Activated gamma-delta T cell treated with Interleukin-2 at 50 U/mL for 16 hours (primary cell): ENCODE measurements at regions not wholly inside any gene's neighbourhood (a gene's known extent, or its start where the extent isn't known, plus 50 kb on each side); places are given as distances from the start of the nearest gene placed in this dataset.

Experiments used
- DNase-seq: peaks from one replicate; pipeline ENCODE4 v3.0.0-alpha.2; 2020

DNA sequence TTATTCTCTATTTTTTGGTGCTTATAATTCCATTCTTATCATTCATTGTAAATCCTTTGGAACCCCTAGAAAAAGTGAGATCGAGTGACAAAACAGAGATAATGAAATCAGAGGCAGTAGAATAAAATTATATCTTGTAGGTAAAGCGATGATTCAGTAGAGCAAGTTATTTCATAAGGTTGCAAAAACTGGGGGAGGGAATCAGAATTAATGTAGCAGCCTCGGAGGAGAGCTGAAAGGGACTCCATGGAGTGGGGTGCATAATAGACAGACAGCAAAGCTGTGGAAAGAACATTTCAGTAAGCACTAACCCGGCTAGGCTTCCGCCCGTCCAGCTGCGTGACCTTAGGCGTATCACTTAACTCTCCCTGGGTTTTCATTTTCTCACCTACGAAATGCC, 289.7 kb downstream of the EN1 start:
- DNase-seq = no peak

DNA sequence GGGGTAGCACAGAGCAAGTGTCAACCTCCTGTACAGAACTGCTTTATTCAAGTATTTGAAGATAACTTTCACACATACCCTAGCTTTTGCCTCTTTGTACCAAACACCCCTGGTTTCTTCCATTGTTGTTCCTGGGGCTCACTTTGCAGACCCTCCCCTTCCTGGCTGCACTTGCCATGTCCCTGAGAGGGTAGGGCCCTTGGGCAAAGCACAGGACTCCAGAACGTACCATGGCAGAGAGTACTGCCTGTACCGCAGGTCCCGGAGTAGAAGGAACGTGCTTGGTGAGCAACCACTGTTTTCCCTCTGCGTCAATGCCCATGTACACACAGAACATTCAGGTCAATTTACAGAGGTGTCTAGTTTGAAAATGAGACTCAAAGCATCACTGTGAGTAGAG, 290.4 kb downstream of the EN1 start:
- no peak for DNase-seq

DNA sequence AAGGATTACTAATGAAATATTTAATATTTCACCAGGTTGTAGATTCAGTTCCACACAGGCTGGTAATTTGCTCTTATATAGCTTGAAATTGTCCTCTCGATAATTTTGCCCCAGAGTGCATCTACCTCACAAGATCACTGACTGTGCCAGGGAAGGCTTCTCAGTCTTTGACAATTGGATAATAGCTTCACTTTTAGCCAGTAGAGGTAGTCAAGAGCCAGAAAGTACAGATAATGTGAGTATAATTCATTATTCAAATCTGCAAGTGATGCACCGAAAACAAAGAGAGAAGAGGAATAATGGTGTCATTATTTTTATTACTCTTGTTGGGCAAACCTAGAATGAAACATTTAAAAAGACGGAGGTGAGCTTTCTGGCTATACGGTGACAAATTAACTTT, 292.8 kb downstream of the EN1 start:
- DNase-seq = no peak

DNA sequence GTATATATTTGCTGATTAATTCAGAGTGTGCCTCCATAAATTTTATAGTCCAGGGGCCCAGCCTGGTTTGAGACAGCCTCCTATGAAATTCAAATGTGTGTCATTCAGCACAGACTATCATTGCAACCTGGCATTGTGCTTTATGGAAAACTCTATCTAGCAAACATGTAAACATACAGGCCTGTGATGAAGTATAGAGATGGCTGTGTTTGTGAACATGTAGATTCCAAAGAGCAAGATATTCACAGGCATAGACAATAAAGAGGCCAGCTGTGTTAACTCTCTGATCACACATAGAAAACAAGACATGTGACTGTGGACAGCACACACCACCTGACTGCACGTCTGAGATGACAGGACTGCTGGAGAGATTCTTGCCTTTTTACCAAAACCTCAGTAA, 297.9 kb downstream of the EN1 start:
- DNase-seq = no peak

DNA sequence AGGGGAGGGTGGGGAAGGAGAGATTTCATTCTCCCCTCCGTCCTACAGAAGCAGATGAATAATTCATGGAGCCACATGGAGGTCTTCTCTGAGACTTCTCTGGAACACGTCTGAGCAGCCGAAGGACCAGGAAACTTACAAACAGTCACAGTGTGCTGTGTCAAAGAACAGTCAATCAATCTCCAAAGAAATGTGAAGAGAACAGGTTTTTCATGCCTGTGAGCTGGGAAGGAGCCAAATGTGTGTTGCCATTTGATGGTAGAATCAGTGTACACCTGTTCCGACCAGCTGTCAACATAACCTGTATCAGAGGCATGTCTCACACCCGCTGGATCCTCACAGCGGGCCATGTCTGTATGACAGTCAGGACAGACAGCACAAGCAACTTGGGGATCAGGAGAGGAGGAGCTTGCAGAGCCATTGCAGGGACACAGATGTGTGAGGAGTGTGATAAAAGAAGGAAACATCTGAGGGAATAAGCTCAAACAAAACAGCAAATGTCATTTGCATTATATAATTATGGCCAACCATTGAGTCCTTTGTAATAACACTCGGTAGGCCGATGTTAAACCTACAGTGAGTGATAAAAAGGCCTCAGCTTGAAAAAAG, 298.5 kb downstream of the EN1 start:
- no peak for DNase-seq

DNA sequence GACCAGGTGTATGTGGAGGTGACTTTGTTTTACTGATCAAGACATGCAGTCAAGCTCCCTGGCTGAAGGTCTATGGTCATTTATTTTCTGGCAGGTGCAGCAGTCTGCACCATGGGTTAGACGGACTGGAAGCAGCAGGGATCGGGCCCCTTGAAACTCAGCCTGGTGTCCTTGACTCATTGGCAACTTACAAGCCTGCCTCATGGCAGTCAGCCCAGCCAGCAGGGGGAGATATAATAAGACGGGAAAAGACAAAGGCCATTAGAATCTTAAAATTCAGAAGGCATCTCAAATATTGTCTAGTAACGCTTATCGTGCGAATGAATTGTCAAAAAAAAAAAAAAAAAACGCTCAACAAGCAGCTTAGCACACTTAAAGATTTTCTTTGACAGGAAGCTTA, 308.2 kb downstream of the EN1 start:
- DNase-seq = no peak

DNA sequence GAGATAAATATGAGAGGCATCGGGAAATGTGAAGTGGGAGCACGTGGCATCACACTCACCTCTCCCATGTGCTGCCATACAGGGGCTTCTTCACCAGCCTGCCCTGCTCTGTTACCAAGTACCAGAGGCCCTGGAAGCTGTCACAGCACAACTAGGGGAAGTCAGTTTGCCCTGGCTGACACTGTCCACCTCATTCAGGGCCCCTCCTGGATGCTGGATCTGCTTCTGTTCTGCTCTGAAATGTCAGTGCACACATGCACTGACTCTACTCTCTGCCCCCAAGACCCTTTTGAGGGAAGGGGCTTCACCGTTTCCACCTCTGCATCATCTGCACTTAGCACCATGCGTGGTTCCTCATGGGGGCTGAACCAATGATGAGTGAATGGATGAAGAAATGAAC, 311.1 kb downstream of the EN1 start:
- no peak for DNase-seq

DNA sequence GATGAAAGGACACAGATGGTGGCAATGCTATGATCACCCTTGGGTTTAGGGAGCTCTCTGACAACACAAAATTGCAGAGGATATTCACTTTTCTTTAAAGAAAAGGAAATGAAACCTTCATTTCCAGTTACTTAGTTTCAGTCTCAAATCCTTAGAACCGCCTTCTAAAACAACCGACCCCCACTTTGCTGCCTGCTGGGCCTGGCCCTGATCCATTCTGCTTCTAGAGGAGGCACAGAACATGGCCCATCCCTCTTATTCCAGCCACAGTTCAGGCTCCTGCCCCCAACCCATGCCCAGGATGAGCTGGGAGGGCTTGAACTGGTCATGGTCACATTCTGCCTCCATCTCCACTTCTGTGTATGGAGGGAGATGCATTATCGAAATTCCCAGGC, 311.6 kb downstream of the EN1 start:
- DNase-seq = no peak

DNA sequence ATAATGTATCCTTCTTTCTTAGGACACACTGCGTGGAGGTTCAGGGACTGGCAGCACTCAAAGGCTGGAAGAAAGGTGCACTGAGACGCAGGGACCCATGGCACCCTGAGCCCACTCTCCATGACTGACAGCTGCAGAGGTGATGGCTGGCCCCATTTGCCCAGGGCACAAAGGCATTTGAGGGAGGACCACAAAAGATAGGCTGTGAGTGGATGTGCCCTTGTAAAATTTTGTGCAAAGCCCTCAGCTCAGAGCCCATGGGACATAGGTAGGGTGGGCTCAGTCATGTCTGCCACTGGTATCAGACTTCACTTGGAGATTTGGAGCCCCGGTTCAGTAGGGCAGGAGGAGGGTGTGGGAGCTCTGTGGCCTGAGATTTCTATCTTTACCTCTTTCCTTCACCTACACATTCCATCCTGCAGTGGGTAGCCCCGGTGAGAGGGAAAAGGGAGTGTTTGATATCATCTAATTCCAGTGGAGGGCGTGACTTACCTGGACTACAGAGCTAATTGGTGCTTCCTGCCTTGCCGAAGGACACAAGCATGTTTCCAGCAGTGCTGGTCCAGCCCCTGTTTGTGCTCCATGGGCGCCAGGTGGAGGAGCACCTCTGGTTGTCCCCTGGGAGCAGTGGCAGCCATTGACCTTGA, 312.2 kb downstream of the EN1 start:
- no peak for DNase-seq

DNA sequence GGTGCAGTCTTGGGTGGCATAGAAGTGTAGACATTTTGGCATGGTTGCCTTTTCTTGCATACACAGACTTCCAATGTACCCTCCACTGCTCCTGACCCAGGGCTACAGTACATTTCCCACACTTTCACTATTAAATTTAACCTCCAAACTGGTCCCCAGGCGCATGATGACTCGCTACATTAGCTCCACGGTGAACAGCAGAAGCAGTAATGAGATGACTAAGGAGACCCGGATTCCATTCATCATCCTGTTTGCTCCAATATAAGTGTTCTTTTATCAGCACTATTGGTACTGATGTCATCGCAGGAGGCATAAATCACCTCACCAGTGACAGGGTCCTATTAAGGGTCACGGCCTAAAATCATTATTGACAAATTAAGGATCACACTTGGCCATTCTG, 316.5 kb downstream of the EN1 start:
- DNase-seq = no peak

DNA sequence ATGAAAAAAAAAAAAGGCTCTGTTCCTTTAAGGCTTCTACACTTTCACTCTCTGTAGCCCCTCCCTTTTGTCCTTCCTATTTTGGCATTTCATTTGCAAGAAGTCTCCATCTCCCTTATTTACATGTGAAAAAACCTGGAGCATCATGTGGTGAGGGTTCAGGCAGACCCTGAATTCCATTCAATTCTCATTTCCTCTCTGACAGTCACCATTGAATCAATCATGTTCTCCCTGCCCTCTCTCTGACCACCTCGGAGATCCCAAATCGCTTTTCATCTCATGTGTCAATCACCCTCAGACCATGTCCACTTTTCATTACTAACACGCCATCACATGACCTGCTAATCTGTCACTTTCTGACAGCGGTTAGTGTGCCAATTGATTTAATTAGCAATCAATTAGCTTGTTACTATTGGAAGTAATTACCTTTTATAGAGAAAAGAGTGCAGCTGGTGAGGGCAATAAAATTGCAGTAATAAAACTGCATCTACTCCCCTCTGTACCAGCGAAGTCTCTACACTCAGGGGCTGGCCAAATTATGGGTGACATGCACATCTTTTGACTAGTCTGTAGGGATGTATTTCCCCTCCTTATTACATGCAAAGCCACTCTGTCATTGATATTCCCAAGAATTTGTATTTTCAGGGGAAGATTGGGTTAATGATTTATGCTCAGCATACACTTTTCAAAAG, 317.4 kb downstream of the EN1 start:
- DNase-seq = no peak

DNA sequence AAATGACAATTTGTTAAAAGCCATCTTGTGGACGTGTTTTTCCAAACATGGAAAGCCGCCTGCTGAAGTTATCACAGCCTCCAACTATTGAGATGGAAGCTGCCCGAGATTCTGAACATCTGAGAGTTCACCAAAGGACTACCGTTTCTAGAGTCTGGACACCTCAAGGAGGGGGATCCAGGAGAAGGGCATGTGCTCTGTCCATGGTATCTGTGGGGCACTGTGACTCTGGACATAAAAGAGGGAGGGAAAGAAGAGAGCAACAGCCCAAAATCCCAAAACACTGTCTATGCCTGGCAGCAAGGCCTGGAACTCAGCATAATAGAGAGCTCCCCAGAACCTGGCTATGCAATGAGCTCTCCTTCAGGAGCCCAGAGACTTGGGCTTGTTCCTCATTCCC, 319.9 kb downstream of the EN1 start:
- DNase-seq = no peak

DNA sequence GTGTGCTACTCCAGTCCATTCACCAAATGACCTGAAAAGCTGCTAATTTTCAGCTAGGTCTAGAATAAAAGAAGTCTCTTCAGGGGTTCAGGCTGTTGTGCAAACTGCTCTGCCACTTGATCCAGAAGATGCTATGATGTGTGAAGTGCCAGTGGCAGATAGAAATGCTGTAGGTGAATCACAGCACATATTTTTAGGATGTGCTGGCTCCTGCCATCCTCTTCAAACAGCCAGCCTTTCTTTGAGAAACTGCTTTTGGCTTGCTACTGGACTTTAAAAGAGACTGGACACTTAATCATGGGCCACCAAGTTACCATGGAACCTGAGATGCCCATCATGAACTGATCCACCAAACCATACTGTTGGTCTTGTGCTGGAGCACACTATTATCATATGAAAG, 322.1 kb downstream of the EN1 start:
- DNase-seq = no peak

DNA sequence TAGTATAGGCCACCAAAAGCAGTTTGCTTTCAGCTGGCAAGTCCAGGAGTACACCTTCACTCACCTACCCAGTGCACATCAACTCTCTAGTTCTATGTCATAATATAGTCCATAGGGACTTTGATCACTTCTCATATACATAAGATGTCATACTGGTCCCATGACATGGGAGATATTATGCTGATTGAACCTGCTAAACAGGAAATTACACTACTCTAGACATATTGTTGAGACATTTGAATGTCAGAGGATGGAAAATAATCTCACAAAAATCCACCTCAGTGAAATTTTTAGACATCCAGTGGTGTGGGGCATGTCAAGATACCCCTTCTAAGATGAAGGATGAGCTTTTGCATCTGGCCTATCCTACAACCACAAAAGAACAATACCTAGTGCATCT, 322.5 kb downstream of the EN1 start:
- no peak for DNase-seq

DNA sequence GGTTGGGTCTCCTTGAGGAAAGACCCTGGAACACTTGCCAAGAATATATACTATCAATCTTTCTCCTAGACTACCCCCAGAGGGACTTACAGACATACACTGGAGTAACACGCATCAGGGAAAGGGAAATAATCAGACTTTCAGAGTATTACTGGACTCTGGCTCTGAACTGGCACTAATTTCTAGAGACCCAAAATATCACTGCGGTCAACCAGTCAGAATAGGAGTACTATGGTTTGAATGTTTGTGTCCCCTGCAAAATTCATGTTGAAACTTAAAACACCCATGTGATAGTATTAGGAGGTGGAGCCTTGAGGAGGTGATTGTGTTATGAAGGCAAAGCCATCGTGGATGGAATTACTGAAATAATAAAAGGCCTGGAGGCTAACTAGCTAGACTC, 323.7 kb downstream of the EN1 start:
- no peak for DNase-seq

DNA sequence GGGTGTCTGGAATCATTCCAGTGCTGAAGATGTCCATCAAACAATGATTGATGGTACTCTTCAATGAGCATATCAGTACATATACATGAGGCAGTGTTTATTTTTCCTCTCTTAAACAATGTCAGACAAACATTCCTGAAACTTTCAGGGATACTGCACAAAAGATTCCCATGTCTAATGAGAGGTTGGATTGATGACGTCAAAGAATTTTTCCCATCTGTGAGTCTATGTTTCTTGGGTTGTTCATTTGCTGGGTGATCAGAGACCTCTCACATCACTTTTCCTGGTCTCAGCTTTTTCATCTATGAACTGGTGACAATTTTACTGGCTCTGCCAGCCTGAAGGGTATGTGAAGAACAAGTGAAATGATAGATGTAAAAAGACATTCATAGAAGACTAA, 325.5 kb downstream of the EN1 start:
- no peak for DNase-seq

DNA sequence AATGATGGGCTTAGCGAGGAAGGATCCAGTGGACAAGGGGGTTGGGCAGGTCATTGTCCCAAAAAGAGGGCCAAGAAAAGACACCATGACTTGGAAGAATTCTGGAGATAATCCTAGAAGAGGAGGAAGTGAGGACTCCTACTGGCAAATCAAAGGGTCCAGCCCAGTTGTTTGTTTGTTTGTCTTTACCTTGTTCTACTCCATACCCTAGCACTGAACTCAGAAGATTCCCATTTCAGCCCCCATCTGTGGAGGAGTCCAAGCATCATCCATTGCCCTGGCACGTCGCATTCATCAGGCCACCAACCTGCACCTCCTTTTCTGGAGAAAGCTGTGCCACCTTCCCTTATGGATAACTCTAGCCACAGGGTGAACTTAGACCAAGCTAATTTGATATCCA, 326.2 kb downstream of the EN1 start:
- no peak for DNase-seq

DNA sequence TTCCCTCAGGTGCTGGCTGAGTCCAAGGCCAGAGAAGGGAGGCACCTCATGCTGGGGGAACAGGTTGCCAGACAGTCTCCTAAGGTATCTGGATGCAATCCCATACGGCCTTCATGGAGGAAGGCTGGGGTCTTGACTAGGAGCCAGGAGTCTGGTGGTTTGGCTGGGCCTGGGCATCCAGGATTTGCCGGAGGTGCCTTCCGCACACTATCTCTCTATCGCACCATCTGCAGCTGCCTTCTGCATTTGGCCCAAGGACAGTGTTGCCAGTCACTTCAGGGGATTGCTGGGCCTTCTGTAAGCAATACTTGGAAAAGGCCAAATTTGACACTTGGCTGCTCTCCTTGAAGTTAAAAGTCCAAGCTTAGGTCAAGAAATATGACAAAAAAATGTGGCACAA, 327.2 kb downstream of the EN1 start:
- DNase-seq = no peak

DNA sequence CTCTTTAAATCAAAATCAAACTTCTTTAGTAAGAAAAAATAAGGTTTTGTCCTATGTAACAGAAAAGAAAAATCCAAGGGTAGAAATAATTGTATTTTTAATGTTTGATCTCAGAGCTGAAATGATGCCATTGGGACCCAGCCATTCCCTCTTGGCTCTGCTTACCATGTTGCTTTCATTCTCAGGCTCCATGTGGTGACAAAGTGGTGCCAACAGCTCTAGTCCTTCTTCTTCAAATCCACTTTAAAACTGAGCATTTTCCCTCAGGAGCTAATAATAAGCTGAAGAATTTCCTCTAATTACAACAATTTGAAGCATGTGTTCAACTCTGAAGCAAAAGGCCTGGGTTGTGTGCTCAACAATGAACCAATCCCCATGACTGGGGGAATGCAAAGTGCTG, 327.9 kb downstream of the EN1 start:
- DNase-seq = no peak

DNA sequence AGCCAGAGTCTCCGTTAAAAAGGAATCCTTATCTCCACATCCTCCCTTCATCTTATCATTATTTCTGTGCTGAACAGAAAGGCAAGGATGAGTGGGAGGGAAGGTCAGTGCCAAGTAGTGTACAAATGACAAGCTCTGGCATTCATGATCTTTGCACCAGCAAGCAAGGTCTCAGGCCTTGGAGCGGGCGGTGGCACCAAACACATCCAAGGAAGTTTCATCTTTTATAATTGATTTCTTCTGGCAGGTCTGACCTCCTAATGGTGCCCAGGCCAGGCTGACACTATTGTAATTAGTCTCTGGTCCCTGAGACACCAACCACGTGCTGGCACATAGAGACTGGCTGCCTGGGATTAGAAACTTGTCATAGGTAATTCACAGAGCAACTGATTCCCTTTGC, 336.6 kb downstream of the EN1 start:
- DNase-seq = no peak

DNA sequence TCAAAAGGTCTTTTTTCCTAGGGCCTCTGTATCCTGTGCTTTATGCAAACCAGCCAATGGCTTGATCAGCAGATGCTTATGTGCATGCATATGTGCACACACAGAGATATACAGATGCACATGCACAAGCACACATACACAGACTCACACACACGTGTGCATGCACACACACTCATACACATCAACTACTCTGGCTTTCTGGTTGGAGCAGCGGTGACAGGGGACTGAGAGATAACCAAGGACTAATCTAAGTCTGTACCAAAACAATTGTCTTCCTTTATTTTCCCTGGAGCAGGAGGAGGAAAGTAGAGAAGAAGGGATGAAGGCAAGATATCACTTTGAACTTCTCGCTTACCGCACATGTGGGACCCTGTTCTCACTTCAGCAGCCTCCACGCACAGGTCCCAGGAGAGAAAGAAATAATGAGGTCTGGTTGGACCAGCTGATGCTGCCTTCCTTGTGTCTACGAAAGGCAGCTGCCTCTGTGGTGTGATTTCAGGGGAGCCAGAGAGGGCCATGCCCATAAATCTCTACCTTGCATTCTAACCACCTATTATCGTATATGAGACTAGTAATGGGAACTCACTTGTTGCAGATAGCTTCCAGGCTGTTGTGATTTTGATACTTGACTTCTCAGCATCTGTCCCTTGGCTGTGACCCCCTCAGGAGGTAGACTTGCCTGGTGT, 338.0 kb downstream of the EN1 start:
- no peak for DNase-seq

DNA sequence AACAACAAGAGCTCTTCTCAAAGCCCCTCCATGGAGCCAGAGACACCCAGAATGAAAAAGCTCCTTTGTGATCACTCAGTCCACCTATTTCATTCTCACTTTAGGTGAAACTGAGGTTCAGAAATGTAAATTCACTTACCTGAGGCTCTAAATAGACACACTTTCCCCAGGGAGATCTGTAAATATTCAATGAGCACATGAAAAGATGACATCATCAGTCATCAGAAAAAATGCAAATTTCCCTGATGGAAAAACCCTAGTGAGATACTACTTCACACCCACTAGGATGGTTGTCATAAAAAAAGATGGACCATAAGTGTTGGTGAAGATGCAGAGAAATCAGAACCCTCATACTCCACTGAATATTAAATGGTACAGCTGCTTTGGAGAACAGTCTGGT, 339.2 kb downstream of the EN1 start:
- DNase-seq = no peak

DNA sequence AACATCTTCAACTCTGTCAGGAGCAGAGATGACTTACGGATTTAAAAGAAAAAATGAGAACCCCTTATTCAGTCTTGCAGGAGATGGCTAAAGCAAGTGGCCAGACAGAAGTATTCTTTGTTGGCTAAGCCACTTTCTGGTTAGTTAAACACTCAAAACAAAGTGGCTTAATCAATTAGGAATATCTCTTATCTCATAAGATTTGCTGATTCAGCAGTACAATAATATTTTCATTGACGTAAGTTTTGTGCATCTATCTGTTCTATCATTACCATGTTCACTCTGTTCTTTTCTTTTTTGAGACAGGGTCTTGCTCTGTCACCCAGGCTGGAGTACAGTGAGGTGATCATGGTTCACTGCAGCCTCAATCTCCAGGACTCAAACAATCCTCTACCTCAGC, 342.0 kb downstream of the EN1 start:
- no peak for DNase-seq

DNA sequence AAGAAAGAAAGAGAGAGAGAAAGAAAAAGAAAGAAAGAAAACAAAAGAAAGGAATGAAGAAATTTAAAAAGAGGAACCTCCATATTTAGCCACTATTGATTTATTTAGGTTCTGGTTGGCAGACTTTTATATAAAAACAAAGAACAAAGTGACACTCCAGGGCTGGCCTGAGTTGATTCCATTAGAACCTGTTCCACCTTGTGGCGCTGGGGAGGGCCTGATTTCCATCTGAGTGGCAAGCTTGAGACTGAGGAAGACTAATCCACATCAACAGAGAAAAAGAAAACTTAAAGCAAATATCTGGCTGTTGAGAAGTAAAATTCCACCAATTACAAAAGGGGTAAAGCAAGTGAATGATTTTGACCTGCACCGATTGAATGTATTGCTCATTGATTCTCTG, 345.3 kb downstream of the EN1 start:
- DNase-seq = no peak
